PC-3 (cell line): ENCODE measurements at regions not wholly inside any gene's neighbourhood (a gene's known extent, or its start where the extent isn't known, plus 50 kb on each side); places are given as distances from the start of the nearest gene placed in this dataset.

ENCODE experiments used
- ATAC-seq: fragments of 200-7000 bp; cut with Tn5 transposase; 2 replicates; pipeline ENCODE4 v1.9.1; 2020; ENCODE audit warnings: mild to moderate bottlenecking, moderate library complexity
- BruUV-seq: library from RNA; stranded (reverse); fragments of 400-500 nt; replicated peaks from 2 replicates; lab custom pipeline; 2021; lab: Mats Ljungman, UMichigan
- CTCF ChIA-PET: fragments of 300-600 bp; sonication (Branson Sonifier 250); formaldehyde crosslinking; loops from one replicate; lab custom pipeline; 2022; ENCODE audit warnings: antibody characterized with exemption; lab: Charles Lee
- POLR2A ChIA-PET: fragments of 300-600 bp; sonication (Branson Sonifier 250); formaldehyde crosslinking; loops from one replicate; lab custom pipeline; 2022; ENCODE audit warnings: antibody characterized with exemption; ENCODE audit not compliant: unreplicated experiment; lab: Charles Lee
- DNase-seq: peaks from one replicate; pipeline ENCODE4 v3.0.0-alpha.2; 2015
- H2AFZ ChIP-seq: fragments of 300-600 bp; sonication (generic); 2 replicates; pipeline ENCODE4 v1.6.0; 2016; ENCODE audit warnings: antibody characterized with exemption, low read length
- H3F3A ChIP-seq: fragments of 300-600 bp; sonication (generic); one replicate; pipeline ENCODE4 v1.6.0; 2017; ENCODE audit warnings: antibody characterized with exemption, low read length, control low read depth, mild to moderate bottlenecking; ENCODE audit not compliant: unreplicated experiment
- H3K27ac ChIP-seq: fragments of 300-600 bp; sonication (generic); 2 replicates; pipeline ENCODE4 v1.5.1; 2016; ENCODE audit warnings: mild to moderate bottlenecking, low read length
- H3K27me3 ChIP-seq: fragments of 300-600 bp; sonication (generic); 2 replicates; pipeline ENCODE4 v1.6.1; 2016; ENCODE audit warnings: low read length, mixed read lengths
- H3K36me3 ChIP-seq: fragments of 300-600 bp; sonication (generic); 2 replicates; pipeline ENCODE4 v1.6.1; 2016; ENCODE audit warnings: low read depth, mixed run types, low read length, mixed read lengths
- H3K4me1 ChIP-seq: fragments of 300-600 bp; sonication (generic); 2 replicates; pipeline ENCODE4 v1.5.1; 2016; ENCODE audit warnings: low read length; ENCODE audit not compliant: insufficient read depth
- H3K4me2 ChIP-seq: fragments of 300-600 bp; sonication (generic); 2 replicates; pipeline ENCODE4 v1.6.0; 2016; ENCODE audit warnings: low read length
- H3K4me3 ChIP-seq: fragments of 300-600 bp; sonication (generic); 2 replicates; pipeline ENCODE4 v1.5.1; 2016; ENCODE audit warnings: mild to moderate bottlenecking, low read length, mixed read lengths
- H3K79me2 ChIP-seq: fragments of 300-600 bp; sonication (generic); 2 replicates; pipeline ENCODE4 v1.6.1; 2017; ENCODE audit warnings: low read length, mixed read lengths
- H3K9ac ChIP-seq: fragments of 300-600 bp; sonication (generic); 2 replicates; pipeline ENCODE4 v1.6.0; 2016; ENCODE audit warnings: mild to moderate bottlenecking, low read length
- H3K9me2 ChIP-seq: fragments of 300-600 bp; sonication (generic); replicated peaks from 2 replicates; pipeline ENCODE4 v1.6.1; 2016; ENCODE audit warnings: mixed run types, low read length, mixed read lengths
- H3K9me3 ChIP-seq: fragments of 300-600 bp; sonication (generic); 2 replicates; pipeline ENCODE4 v1.6.1; 2016; ENCODE audit warnings: low read length, mixed read lengths
- H4K20me1 ChIP-seq: fragments of 300-600 bp; sonication (generic); 2 replicates; pipeline ENCODE4 v1.6.1; 2016; ENCODE audit warnings: low read length, mixed read lengths
- EZH2 ChIP-seq: fragments of 300-600 bp; sonication (generic); IDR thresholded peaks from one replicate; pipeline ENCODE4 v1.6.1; 2017; ENCODE audit warnings: antibody characterized with exemption, mild to moderate bottlenecking, low read length; ENCODE audit not compliant: unreplicated experiment
- EZH2phosphoT487 ChIP-seq: fragments of 300-600 bp; sonication (generic); IDR thresholded peaks from 2 replicates; pipeline ENCODE4 v1.6.1; 2018; ENCODE audit warnings: mild to moderate bottlenecking, antibody characterized with exemption, low read length, borderline replicate concordance
- intact Hi-C: fragments of 100-400 bp; cut with micrococcal nuclease; formaldehyde crosslinking; loops from 2 replicates; pipeline ENCODE4 v1.9.0; 2023
- TF ChIP-seq, protein P1 (sequence below): fragments of 300-600 bp; sonication (generic); conservative IDR thresholded peaks from 2 replicates; pipeline ENCODE4 v1.5.1; 2017; ENCODE audit warnings: antibody characterized with exemption, low read depth, mild to moderate bottlenecking, low read length

DNA sequence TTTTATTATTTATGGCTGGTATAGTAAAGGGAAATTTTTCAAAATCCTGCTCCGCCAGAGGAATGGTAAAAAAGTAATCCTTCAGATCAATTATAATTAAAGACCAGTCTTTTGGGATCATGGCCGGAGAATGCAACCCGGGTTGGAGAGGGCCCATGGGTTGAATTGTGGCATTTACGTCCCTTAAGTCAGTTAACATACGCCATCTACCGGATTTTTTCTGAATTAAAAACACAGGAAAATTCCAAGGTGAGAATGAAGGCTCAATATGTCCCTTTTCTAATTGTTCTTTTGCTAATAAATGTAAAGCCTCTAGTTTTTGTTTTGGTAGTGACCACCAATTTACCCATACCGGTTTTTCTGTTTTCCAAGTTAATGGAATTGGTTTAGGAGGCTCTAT is 602.8 kb downstream of the ALG10 start:
- Histone ChIP-seq H3K27ac (no peak overlapping the region), H3K4me2 (no peak overlapping the region), H2AFZ (peak overlapping the region; percentile 28; the same call in 1 of the 2 replicates), H3K36me3 (no peaks in the 10 kb centered on the region), H3K4me3 (no peak overlapping the region), H3K4me1 (no peaks in the 10 kb centered on the region), H3K9ac (no peak overlapping the region), H3K9me2 (no peaks in the 10 kb centered on the region), H4K20me1 (no peaks in the 10 kb centered on the region), H3K79me2 (no peaks in the 10 kb centered on the region), H3F3A (no peaks in the 10 kb centered on the region), H3K9me3 (no peaks in the 10 kb centered on the region), H3K27me3 (no peaks in the 10 kb centered on the region)
- BruUV-seq = no TSS peak
- ATAC-seq = peak; percentile 43; the same call in 1 of the 2 replicates
- POLR2A ChIA-PET = no interaction called here
- peak; percentile 78 for DNase-seq
- TF ChIP-seq EZH2phosphoT487 = no peak
- no peak for TF ChIP-seq EZH2
- TF ChIP-seq, protein P1, sequence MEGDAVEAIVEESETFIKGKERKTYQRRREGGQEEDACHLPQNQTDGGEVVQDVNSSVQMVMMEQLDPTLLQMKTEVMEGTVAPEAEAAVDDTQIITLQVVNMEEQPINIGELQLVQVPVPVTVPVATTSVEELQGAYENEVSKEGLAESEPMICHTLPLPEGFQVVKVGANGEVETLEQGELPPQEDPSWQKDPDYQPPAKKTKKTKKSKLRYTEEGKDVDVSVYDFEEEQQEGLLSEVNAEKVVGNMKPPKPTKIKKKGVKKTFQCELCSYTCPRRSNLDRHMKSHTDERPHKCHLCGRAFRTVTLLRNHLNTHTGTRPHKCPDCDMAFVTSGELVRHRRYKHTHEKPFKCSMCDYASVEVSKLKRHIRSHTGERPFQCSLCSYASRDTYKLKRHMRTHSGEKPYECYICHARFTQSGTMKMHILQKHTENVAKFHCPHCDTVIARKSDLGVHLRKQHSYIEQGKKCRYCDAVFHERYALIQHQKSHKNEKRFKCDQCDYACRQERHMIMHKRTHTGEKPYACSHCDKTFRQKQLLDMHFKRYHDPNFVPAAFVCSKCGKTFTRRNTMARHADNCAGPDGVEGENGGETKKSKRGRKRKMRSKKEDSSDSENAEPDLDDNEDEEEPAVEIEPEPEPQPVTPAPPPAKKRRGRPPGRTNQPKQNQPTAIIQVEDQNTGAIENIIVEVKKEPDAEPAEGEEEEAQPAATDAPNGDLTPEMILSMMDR = peak; percentile 77
- intact Hi-C loops = loop anchor here (1.0 to 10.0 kb wide), 5 partner anchors 270 to 587 kb away; no protein-coding TSS in a partner anchor
- CTCF ChIA-PET = interaction anchor here (0.7 kb wide), 2 partner anchors 8 to 503 kb away, joined by 4 read pairs; no protein-coding TSS in a partner anchor

DNA sequence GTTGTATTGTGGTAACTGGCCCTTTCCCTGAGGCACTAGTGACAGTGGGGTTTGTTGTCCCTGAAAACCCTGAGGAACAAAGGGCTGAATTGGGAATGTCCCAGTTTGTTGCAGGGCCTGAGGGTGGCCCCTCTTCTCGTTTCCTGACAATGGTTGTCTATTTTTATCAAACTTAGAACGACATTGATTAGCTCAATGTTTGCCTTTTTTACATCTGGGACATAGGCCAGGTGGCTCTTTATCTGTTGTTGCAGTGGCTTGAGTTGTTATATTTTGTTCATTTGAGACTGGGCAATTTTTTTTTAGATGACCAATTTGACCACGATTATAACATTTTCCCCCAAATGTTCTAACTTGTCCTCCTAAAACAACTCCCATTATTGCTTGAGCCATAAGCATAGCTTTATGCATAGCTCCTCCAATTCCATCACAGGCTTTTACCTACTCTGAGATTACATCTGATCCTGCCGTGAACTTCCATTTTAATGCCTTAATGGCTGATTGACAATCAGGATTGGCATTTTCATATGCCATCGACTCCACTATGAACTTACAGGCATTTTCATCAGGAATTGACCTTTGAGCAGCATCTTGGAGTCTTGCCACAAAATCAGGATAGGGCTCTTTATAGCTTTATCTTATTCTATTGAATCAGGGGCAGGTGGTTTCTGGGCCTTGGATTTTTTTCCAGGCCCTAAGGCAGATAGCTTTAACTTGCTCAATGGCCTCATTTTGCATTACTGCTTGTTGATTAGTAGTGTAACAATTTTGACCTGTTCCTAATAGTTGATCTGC is 604.3 kb downstream of the ALG10 start:
- no peaks in the 10 kb centered on the region for H3F3A ChIP-seq
- no peak for TF ChIP-seq EZH2phosphoT487
- TF ChIP-seq, protein P1 = no peak
- no peak for TF ChIP-seq EZH2
- no peak overlapping the region for H3K27ac ChIP-seq
- ChIA-PET POLR2A (no interaction called here), CTCF (no interaction called here)
- BruUV-seq = no TSS peak
- no peak for ATAC-seq
- no peaks in the 10 kb centered on the region for H4K20me1 ChIP-seq
- no peaks in the 10 kb centered on the region for H3K79me2 ChIP-seq
- no peaks in the 10 kb centered on the region for H3K9me2 ChIP-seq
- intact Hi-C loops = loop anchor here (10.0 kb wide), 2 partner anchors 272 to 332 kb away; no protein-coding TSS in a partner anchor
- H2AFZ ChIP-seq = no peak overlapping the region
- H3K27me3 ChIP-seq = no peaks in the 10 kb centered on the region
- no peak for DNase-seq
- no peaks in the 10 kb centered on the region for H3K9me3 ChIP-seq
- no peaks in the 10 kb centered on the region for H3K36me3 ChIP-seq
- H3K4me2 ChIP-seq = no peak overlapping the region
- H3K4me3 ChIP-seq = no peak overlapping the region
- no peaks in the 10 kb centered on the region for H3K4me1 ChIP-seq
- H3K9ac ChIP-seq = no peak overlapping the region
